Uterus (tissue), 2 donors: ENCODE measurements at regions not wholly inside any gene's neighbourhood (a gene's known extent, or its start where the extent isn't known, plus 50 kb on each side); places are given as distances from the start of the nearest gene placed in this dataset.

Experiments
- POLR2A ChIP-seq, 2 donors: fragments of 450-650 bp; IDR thresholded peaks; one replicate each; pipeline ENCODE4 v1.6.1; 2016; ENCODE audit warnings: antibody characterized with exemption in 2 of 2, mild to moderate bottlenecking in 1 of 2, moderate library complexity in 1 of 2
- TF ChIP-seq, protein P1 (sequence below), 4 experiments: fragments of 200-600 bp in 2 of 4; fragments of 450-650 bp in 2 of 4; sonication (generic) in 2 of 4; IDR thresholded peaks; one replicate each; pipeline ENCODE4 v1.5.1; 2016 to 2019; ENCODE audit warnings: antibody characterized with exemption in 4 of 4, mild to moderate bottlenecking in 2 of 4, moderate library complexity in 1 of 4

DNA sequence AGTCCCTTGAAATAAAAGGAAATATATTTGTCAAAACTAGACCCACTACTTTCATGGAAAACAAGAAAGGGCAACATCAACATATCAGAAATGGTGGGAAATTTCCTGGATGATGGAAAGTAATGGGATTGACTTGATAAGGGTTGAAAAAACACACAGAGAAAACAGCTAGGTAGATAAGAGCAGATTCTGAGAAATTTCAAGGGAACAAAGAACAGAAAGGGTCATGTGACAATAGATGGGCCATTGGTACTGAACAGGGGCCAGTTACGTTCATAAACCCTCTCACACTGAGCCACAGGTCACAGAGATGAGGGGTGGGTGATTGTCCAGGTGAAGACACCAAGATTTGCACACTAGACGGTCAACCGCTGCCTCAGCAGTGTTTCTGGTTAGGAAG, 98.7 kb downstream of the QPCT start:
- TF ChIP-seq, protein P1, sequence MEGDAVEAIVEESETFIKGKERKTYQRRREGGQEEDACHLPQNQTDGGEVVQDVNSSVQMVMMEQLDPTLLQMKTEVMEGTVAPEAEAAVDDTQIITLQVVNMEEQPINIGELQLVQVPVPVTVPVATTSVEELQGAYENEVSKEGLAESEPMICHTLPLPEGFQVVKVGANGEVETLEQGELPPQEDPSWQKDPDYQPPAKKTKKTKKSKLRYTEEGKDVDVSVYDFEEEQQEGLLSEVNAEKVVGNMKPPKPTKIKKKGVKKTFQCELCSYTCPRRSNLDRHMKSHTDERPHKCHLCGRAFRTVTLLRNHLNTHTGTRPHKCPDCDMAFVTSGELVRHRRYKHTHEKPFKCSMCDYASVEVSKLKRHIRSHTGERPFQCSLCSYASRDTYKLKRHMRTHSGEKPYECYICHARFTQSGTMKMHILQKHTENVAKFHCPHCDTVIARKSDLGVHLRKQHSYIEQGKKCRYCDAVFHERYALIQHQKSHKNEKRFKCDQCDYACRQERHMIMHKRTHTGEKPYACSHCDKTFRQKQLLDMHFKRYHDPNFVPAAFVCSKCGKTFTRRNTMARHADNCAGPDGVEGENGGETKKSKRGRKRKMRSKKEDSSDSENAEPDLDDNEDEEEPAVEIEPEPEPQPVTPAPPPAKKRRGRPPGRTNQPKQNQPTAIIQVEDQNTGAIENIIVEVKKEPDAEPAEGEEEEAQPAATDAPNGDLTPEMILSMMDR (IDR thresholded peaks at IDR 0.05), result no peak
- no peak for TF ChIP-seq POLR2A (IDR thresholded peaks at IDR 0.05)
